Activated naive CD8-positive, alpha-beta T cell treated with anti-CD3 and anti-CD28 coated beads, Interleukin-2, amount 50 U/mL, for 16 hours (primary cell): ENCODE measurements at regions not wholly inside any gene's neighbourhood (a gene's known extent, or its start where the extent isn't known, plus 50 kb on each side); places are given as distances from the start of the nearest gene placed in this dataset.
"Not testable (repeated sequence)": the region's sequence is repeated elsewhere in the genome, so short reads cannot be mapped to it uniquely, and the experiment has no call there.

ENCODE experiments used
- DNase-seq: peaks from one replicate; pipeline ENCODE4 v3.0.0-alpha.2; 2020; ENCODE audit warnings: low read depth, low spot score

DNA sequence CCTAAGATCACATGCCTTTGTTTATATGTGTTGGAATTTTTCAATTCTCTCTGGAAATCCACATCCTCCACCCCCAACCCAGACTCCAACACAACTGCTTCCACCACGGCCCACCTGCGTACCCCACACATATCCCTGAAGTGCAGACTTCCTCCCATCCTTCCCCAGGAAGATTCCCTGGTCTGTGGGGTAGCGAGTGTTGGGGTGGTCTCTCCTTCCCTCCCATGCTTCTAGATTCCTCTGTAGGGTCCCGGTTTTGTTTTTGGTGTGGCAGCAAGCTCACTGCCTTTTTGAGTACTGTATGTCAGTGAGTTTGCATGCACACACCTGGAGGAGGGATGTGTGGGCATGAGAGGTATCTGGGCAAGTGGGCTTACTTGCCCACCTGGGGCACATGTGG lies 127.6 kb downstream of the MRPL14 start:
- DNase-seq: no peak

- not testable (repeated sequence) for DNase-seq
These were observed 128.5 kb downstream of the MRPL14 start for GRCh38 chr6:43998592-43999243.

- DNase-seq: not testable (repeated sequence)
These were observed 129.2 kb downstream of the MRPL14 start for GRCh38 chr6:43997990-43998585.

DNA sequence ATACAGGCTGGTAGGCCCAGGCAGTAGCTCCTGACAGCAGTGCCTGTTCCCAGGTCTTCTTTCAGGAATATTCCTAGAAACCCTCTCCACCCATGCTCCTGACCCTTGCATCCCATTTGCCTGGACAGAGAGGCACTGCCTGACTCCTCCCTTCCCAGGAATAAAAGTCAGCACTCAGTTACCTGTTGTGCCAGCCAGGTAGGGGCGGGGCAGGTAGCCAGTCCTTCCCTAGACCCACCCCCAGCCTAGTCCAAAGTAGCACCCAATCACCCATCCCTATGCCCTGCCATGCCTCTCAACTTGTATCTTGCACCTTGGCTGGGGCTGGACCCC lies 129.9 kb downstream of the MRPL14 start:
- DNase-seq: no peak

DNA sequence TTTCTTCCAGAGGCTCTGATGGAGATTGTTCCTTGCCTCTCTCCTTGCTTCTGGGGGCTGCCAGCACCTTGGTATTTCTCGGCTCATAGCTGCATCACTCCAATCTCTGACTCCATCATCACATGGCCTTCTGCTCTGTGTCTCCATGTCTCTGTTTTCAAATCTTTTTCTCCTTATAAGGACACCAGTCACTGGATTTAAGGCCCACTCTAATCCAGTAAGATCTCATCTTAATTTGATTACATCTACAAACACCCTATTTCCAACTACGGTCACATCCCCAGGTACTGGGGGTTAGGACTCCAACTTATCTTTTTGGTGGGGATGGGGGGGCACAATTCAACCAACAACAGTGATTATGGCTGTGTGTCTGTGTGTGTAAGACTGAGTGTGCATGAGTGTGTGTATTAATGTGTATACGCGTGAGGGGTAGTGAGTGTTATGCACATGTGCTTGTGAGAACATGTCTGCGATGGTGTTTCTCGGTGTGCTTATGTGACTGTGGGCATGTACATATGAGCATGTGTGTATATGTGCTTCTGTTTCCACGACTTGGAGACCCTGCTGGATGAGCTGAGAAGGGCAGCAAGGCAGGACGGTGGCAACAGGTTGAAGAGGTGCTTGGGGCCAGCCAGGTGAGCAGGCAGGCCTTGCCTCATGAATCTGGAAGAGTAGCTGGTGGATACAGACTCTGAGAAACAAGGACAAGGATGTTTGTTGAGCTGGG lies 130.5 kb downstream of the MRPL14 start:
- no peak for DNase-seq

DNA sequence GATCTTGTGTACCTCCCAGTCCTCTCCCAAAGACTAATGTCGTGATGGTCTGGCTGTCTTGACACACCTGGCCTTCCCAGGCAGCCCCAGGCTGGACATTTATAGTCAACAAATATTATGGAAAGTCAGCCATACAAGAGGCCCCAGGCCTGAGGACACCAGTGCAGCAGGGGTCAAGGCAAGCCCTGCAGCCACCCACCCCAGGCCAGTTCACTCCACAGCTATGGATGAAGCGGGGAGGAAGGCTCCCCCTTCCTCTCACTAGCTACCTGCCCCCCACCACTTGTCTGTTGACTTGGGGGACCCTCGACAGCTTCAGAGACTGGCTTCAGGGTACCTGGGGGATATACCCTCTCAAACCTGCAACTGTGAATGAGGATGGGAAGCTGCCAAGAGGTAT lies 132.1 kb downstream of the MRPL14 start:
- DNase-seq: no peak

- DNase-seq: no peak
These were observed 133.2 kb downstream of the MRPL14 start for GRCh38 chr6:43993881-43994523.

- no peak for DNase-seq
These were observed 134.2 kb downstream of the MRPL14 start for GRCh38 chr6:43992783-43993644.

DNA sequence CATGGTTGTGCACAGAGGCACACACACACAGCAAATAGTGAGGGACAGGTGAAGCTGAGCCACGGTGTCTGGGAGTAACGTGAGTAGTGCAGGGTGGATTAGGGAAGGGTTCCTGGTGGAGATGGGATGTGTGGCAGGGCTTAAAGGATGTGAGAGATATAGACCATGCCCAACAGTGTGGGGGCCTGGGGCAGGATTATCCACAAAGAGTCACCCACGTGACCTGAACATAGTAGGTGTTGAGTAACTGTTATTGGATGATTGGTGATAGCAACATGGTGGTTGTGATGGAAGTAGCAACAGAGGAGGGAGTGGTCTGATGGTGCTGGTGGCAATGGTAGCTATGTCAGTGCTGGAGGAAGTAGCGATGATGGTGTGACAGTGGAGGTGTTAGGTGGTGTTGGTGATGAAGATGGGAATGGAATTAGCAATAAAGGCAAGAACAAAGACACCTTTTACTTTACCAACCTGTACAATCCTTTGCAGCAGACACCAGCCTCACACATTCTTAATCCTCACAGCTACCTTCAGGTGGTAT lies 135.1 kb downstream of the MRPL14 start:
- DNase-seq: no peak

DNA sequence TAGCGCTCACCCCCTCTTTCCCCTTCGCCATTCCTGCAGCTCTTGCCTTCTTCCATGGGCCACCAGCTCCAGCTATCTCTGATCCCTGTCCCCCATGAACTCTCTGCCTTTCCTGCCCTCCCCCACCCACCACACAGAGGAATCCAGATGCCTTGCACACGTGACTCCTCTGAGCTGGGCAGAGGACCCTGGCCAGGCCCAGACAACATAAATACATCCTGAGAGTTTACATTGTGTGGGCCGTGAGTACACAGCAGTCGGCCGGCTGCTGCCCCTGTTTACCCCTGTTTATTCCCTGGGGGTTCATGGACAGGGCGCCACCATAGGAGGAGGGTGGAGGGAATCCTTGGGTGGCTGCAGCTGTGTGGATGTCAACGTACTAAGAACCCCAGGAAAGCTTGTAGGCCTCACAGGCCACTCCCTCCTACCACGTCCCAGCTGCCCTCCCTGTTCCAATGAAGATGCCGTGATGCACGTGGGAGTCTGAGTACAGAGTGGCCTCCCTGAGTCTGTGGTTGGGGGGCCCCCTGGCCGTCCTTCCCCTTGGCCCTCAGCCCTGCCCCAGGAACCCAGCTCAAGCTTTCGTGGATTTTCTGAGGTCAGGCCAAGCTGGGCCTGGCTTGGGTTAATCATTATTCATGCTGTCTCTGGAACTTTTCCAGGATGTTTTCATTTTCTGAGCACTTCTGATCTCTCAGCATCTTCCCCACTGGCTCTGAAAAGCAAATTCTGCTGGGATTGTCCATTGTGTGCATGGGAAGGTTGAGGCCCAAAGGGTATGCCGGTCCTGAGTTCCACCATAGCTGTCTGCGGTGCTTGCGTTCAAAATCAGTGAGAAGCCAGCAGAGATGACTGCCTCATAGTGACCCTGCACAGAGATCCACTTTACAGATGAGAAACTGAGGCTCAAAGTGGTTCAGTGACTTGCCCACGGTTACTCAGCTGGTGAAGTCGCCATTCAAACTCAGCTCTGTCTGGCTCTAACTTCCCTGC lies 136.3 kb downstream of the MRPL14 start:
- no peak for DNase-seq

- no peak for DNase-seq
These were observed 137.0 kb downstream of the MRPL14 start for GRCh38 chr6:43990275-43990626.

DNA sequence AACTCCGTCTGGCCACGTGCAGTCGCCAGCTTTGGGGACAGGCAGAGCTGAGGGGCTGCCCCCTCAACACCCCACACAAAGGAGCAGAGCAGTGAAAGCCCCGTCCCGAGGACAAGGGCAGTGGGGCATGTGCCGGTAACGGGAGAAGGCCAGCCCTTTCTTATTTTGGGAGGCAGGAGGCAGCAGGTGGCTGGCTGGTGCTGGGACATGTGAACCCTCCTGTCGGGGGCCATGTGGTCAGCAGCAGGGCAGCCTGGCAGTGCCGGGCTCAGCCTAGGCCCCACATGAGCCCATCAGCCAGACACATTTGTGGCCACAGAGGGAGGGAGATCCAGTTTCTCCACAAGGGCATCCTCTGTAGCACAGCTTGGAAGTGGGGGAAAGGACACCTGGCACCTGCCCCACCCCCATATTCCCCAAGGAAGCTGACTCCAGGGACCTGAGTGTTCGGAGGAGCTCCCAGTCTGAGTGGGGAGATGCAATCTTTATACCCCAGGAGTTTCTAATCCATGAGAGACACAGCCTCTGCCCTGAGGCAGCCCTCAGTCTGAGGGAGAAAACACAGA lies 137.6 kb downstream of the MRPL14 start:
- no peak for DNase-seq

DNA sequence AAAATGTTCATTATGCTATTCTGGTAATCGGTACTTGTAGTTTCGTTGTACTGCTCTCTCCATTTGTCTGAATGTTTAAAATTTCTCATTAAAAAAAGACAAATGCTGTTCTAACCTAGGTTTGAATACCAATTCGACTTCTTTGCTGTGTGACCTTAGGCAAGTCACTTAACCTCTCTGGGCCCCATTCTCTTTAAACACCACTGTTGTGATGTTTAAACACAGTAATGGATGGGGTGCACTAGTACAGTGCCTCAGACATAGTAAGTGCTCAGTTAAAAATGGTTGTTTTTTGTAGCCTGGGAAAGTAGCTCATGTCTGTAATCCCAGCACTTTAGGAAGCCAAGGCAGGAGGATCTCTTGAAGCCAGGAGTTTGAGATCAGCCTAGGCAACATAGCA lies 138.5 kb downstream of the MRPL14 start:
- no peak for DNase-seq

GRCh38 chr6:43987838-43988439 lies 139.3 kb downstream of the MRPL14 start:
- no peak for DNase-seq

GRCh38 chr6:43986177-43986825 lies 141.0 kb downstream of the MRPL14 start:
- no peak for DNase-seq

DNA sequence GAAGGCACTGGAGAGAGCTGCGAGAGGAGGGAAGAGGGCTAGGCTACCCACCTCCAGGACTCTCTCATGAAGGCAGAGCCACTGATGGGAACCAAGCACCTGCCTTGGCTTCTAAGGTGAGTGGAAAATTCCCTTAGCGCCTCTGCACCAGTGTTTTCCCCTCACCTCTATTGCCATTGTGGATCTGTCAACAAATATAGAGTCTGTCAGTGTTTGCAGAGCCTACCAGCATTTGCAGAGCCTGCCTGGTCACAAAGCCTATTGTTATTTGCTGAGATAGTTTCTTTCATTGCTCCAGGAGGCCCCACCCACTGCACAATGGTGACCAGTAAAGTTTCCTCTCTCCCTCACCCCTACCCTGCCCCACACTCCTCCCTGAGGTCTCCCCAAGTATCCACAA lies 141.9 kb downstream of the MRPL14 start:
- no peak for DNase-seq

DNA sequence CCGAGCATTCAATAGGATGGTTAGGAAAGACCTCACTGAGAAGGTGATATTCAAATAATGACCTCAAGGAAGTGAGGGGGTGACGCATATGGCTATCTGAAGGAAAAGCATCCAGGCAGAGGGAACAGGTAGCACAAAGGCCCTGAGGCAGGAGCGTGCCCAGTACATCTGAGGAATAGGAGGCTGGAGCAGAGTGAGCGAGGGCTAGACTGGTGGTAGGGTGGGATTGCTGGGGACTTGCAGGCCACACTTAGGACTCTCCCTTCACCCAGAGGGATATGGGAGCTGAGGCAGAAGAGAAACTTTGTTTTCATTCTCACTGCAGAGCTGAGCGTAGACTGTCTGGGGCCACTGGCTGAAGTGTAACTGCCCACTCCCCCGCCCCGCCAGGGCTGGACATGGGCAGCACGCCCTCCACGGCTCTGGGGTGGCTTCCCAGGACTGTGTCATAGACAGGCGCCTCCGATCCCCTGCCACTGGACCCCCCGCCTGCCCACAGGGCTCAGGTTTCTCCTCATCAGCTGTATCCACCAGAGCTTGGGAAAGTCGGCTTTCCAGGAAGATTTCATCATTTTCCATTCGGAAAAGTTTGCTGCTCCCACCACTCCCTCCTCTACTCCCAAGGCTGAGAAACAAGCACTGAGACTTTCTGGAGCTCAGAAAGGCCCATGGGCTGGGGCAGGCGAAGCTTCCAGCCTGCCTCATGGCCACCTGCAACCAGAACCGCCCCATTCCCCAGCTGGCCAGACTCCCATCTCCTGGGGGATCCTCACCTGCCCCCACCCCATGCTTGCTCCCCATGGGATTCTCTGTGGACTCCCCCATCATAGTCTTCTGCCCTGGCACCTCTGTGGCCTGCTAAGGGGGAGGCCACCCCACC lies 142.6 kb downstream of the MRPL14 start:
- DNase-seq: no peak

- DNase-seq: no peak
These were observed 143.6 kb downstream of the MRPL14 start for GRCh38 chr6:43983632-43984031.
